ENCODE measurements at regions not wholly inside any gene's neighbourhood (a gene's known extent, or its start where the extent isn't known, plus 50 kb on each side); places are given as distances from the start of the nearest gene placed in this dataset.

DNA sequence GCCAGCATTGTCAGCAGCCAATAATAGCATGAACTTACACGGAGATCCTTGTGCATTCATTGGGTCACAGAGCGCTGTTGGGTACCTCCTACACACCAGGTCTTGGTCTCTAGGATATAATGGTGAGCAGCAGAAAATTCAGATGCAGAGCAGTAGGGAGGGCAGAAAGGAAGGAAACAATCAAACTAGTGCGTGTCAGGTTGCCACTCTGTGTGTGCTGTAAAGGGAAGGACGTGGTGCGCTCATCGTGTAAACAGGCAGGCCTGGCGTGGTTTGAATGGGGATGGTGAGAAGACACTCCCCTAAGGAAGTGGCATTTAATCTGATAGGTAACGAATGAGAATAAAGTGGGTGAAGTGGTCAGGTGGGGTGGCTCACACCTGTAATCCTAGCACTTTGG lies 336.4 kb downstream of the CDH26 start:
- no peak for FAIRE-seq

DNA sequence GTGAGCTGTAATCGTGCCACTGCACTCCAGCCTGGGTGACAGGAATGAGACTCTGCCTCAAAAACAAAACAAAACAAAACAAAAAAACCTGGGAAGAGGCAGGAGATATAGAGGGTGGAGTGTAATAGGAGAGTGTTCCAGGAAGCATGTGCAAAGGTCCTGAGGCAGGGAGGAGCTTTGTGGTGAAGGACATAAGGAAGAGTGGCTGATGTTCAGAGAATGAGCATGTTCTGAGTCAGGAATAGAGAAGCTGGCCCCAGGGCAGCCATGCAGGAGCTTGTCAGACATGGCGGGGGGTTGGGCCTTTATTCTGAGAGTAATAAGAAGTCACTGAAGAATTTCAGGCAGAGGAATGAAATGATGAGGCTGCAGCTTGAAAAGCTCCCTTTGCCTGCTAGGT lies 337.0 kb downstream of the CDH26 start:
- FAIRE-seq, result no peak

DNA sequence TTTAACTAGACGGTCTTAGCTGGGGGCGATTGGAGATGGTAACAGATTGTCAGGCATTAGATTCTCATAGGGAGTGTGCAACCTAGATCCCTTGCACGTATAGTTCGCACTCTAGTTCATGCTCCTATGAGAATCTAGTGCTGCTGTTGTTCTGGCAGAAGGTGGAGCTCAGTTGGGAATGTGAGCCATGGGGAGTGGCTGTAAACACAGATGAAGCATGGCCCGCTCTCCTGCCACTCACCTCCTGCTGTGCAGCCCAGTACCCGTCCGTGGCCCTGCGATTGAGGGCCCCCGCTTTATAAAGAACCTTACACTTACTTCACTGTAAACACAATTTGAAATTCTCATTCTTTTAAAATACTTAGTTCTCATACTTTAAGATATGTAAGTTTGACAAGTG lies 339.4 kb downstream of the CDH26 start:
- no peak for FAIRE-seq

GRCh38 chr20:60298647-60299046 lies 340.4 kb downstream of the CDH26 start:
- no peak for FAIRE-seq

GRCh38 chr20:60299951-60300350 lies 341.7 kb downstream of the CDH26 start:
- FAIRE-seq, result no peak

DNA sequence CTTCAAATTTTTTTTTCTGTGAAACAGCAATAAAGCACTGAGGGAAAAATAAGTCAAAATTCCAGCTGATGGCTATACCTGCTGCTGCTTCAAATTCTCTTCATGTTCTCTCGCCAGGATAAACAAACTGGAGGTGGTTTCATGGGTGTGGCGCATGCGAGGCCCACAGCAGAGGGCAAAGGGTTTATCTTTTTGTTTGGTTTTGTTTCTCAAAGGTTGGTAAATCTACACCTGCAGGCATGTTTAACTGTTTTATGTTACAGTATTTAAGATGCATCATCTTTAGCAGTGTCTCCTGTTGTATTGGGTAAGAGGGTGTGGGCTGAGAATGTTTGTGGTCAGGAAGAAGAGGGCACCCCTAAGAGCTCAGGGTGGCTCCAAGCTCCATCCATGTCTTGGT lies 342.2 kb downstream of the CDH26 start:
- FAIRE-seq, result no peak

DNA sequence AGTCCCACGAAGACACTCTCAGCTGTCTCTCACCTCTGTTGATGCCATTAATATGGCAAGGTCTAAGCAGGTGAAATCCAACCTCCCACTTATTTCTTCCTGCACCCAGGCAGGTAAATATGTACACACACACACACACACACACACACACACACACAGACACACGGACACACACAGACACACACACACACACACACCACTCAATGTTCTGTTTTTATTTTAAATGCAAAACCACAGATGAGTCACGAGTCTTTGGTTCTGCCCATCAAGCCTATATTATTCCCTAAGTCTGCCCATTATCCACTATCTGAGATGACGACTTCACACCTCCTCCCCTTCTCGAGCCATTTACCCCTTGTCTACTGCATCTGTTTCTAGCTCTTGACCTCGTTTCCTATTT lies 344.7 kb downstream of the CDH26 start:
- no peak for FAIRE-seq

GRCh38 chr20:60304026-60304590 lies 345.9 kb downstream of the CDH26 start:
- FAIRE-seq, result no peak

DNA sequence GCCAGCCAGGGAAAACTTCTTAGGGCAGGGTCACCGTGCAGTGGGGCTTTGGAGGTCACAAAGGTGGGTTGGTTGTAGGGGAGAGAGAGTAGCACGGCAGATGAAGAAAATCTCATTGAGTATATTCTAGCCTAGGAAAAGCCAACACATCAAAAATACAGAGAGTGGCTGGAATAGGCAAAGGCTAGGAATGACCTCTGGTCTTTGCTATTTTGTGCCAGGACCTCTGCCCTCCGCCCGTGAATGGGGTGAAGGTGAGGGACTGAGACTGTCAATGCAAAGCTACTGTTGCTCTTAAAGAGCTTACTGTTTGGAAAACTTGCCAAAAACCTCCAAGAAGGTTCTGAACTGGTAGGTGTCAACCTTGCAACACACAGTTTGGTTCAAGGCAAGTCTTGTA lies 346.7 kb downstream of the CDH26 start:
- FAIRE-seq, result no peak

- FAIRE-seq, result no peak
These were observed 347.9 kb downstream of the CDH26 start for GRCh38 chr20:60306105-60306504.

DNA sequence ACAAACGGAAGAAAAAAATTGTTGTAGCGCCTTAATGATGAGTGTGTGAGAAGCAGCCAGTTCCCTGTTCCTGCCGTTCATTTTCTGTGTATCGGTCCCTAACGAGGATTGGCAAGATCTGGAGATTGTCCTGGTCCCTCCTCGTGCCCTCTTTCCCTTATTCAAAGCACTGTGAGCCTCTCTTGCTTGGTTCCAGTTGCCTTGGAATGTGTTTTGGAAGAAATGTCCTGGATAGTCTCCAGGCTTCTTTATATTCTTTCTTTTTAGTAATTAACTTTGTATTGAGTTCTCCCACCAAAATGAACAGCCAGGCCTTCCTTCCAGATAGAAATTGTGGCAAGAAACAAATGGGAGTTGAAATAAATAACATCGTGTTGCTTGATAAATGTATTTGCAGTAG lies 348.3 kb downstream of the CDH26 start:
- FAIRE-seq, result no peak

GRCh38 chr20:60310560-60311349 lies 352.5 kb downstream of the CDH26 start:
- FAIRE-seq, result no peak

- no peak for FAIRE-seq
These were observed 355.0 kb downstream of the CDH26 start for GRCh38 chr20:60313191-60313590.

DNA sequence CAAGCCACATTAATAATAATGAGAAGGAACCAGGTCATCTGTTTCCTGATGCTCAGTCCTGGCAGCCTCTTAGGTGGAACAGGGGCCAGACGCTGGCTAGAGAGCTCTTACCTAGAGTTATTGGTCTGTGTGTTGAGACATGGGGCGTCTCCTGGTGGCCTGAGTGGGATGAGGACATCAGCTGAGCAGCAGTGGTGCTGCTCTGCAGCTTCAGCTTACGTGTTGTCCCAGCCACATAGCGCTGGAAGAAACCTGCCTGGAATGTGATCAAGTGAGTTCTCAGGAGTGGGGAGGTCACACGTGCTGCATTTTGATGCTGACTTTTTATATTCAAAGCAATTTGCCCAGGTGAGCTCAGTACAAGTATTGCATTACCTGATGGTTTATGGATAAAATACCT lies 355.4 kb downstream of the CDH26 start:
- FAIRE-seq, result no peak

- no peak for FAIRE-seq
These were observed 356.5 kb downstream of the CDH26 start for GRCh38 chr20:60314727-60315126.

DNA sequence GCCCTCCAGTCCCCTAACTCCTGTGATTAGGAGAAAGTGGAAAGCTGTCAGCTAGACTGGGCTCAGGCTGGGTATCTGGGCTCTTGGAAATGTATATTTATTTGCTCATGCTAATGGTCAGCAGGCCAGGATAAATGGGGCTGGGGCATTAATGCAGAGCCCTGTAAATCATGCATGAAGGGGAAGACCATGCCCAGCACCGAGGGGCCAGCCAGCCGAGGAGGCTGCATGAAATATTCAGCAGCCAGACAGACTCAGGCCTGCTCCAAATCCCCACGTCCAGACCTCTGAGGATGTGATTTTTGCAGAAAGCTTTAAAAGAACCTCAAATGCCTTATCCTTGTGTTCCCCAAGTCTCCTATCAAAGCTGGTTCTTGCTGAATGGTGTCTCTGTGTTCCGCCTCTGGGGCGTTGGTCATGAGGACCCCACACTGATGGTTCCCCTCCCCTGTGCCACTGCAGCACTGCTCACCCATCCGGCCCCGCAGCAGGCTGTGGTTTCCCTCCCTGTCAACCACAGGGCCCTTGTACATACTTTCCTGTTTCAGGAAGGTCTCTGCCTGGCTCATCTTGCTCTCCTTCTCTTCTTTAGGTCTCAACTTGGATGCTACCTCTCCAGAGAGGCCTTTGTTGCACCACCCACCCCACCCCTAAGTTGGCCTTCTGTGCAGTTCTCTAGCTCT lies 358.4 kb downstream of the CDH26 start:
- FAIRE-seq, result no peak

DNA sequence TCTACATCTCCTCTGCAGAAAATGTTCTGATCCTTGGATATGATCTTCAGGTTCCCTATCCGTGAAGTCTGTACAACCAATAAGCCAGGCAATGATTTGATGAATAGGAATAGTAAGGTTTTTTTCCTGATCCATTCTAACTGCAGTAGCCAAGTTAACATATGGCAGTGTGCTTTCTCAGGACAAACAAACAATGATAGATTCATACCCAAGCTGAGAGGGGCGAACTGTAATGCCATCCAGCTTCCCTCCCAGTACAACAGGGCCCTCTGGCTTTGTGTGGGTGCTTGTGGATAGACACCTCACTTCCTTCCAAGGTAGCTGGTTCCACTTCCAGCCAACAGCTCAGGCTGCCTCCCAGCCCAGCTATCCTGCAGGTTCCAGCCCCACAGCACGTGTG lies 359.2 kb downstream of the CDH26 start:
- FAIRE-seq, result no peak

GRCh38 chr20:60321601-60322000 lies 363.4 kb downstream of the CDH26 start:
- FAIRE-seq, result no peak

- no peak for FAIRE-seq
These were observed 368.6 kb downstream of the CDH26 start for GRCh38 chr20:60326821-60327220.

DNA sequence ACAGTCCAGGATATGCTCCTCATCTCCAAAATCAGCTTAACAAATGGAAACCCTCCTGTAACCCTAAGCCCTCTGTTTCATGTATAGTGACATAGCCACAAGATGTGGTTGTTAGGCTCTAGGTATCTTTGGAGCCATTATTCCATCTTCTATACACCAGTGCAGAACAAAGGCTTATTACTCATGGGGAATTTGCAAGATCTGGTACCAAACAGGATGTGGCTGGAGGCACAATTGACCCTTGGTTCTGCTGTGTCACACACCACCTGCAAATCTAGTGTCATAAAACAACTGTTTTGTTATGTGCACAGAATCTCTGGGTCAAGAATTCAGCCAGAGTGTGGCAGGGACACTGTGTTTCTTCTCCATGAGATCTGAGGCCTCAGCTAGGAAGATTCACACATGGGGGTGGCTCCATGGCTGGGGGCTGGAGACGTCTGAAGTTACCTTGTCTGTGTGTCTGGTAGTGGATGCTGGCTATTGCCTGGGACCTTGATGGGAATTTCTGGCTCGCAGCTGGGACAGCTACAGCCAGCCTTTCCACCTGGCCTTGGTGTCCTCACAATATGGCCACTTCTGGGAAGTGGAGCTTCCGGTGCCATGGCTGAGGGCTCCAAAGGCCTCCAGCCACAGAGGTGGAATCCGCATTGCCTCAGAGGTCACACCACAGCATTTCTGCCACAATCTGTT lies 369.9 kb downstream of the CDH26 start:
- FAIRE-seq, result no peak

GRCh38 chr20:60330461-60330860 lies 372.2 kb downstream of the CDH26 start:
- FAIRE-seq, result no peak

GRCh38 chr20:60331688-60332300 lies 373.6 kb downstream of the CDH26 start:
- FAIRE-seq, result no peak

- no peak for FAIRE-seq
These were observed 374.3 kb downstream of the CDH26 start for GRCh38 chr20:60332523-60332922.

Data from islet of Langerhans (tissue), 1 donor.